Kidney (tissue), 13 donors: ENCODE measurements at regions not wholly inside any gene's neighbourhood (a gene's known extent, or its start where the extent isn't known, plus 50 kb on each side); places are given as distances from the start of the nearest gene placed in this dataset.

ENCODE experiments used
- DNase-seq, 5 donors: peaks; one replicate each; pipeline ENCODE4 v3.0.0-alpha.2; 2013 to 2020
- FAIRE-seq: peaks from 2 replicates; lab custom pipeline; 2012; peaks lifted over from hg19 to GRCh38; lab: Jason Lieb, UNC
- H3K27ac ChIP-seq, 2 donors: one replicate each; pipeline ENCODE4 v1.7.0; 2013; ENCODE audit warnings: low read depth in 2 of 2, low read length in 2 of 2, inconsistent platforms in 1 of 2
- H3K27me3 ChIP-seq: one replicate; pipeline ENCODE4 v1.7.1; 2013; ENCODE audit warnings: low read length, inconsistent platforms; ENCODE audit not compliant: control insufficient read depth, insufficient read depth
- H3K36me3 ChIP-seq, 3 donors: one replicate each; pipeline versions ENCODE4 v1.7.0 to v1.7.1; 2013; ENCODE audit warnings: low read length in 3 of 3, control low read depth in 1 of 3, inconsistent platforms in 1 of 3; ENCODE audit not compliant: insufficient read depth in 3 of 3, control insufficient read depth in 2 of 3
- H3K4me1 ChIP-seq, 3 donors: one replicate each; pipeline versions ENCODE4 v1.7.0 to v1.7.1; 2013; ENCODE audit warnings: low read length in 3 of 3, inconsistent platforms in 1 of 3, low read depth in 1 of 3; ENCODE audit not compliant: control insufficient read depth in 2 of 3, insufficient read depth in 2 of 3
- H3K4me3 ChIP-seq, 3 donors: one replicate each; pipeline versions ENCODE4 v1.7.0 to v1.8.1; 2013; ENCODE audit warnings: low read length in 3 of 3, control low read depth in 1 of 3, inconsistent platforms in 1 of 3
- H3K9ac ChIP-seq, 3 donors: one replicate each; pipeline versions ENCODE4 v1.7.0 to v1.7.1; 2013; ENCODE audit warnings: low read length in 3 of 3, control low read depth in 1 of 3, inconsistent platforms in 1 of 3
- H3K9me3 ChIP-seq, 3 donors: one replicate each; pipeline versions ENCODE4 v1.7.0 to v1.7.1; 2013; ENCODE audit warnings: low read length in 3 of 3, control low read depth in 1 of 3, inconsistent platforms in 1 of 3; ENCODE audit not compliant: control insufficient read depth in 2 of 3, insufficient read depth in 1 of 3
- intact Hi-C: fragments of 100-400 bp; cut with DNase I; formaldehyde crosslinking; loops from one replicate; pipeline ENCODE4 v1.11.1; 2022
- TF ChIP-seq, protein P1 (sequence below): IDR thresholded peaks from 3 replicates; pipeline ENCODE4 v1.5.1; 2012; ENCODE audit warnings: mild to moderate bottlenecking, moderate library complexity, borderline replicate concordance; ENCODE audit not compliant: insufficient read depth; ENCODE audit errors: extremely low read depth
- donor health status: control.
- donor health status: control.
- donor health status: control.
- donor health status: control.
- donor health status: control.
- donor health status: DM: yes; HTN: yes; CAD: no.
- donor health status: Normal renal cell carcinoma (clear cell type).

- Histone ChIP-seq H3K4me3 (no peak overlapping the region), H3K27ac (no peak overlapping the region), H3K9me3 (no peaks in the 10 kb centered on the region), H3K9ac (no peak overlapping the region), H3K4me1 (no peaks in the 10 kb centered on the region), H3K36me3 (no peaks in the 10 kb centered on the region), H3K27me3 (no peaks in the 10 kb centered on the region)
- FAIRE-seq (no peak), DNase-seq (no peak)
- intact Hi-C loops, result no loop called here
- TF ChIP-seq, protein P1, sequence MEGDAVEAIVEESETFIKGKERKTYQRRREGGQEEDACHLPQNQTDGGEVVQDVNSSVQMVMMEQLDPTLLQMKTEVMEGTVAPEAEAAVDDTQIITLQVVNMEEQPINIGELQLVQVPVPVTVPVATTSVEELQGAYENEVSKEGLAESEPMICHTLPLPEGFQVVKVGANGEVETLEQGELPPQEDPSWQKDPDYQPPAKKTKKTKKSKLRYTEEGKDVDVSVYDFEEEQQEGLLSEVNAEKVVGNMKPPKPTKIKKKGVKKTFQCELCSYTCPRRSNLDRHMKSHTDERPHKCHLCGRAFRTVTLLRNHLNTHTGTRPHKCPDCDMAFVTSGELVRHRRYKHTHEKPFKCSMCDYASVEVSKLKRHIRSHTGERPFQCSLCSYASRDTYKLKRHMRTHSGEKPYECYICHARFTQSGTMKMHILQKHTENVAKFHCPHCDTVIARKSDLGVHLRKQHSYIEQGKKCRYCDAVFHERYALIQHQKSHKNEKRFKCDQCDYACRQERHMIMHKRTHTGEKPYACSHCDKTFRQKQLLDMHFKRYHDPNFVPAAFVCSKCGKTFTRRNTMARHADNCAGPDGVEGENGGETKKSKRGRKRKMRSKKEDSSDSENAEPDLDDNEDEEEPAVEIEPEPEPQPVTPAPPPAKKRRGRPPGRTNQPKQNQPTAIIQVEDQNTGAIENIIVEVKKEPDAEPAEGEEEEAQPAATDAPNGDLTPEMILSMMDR, result no peak
Observed at GRCh38 chr12:107484230-107484629, 201.4 kb upstream of the PWP1 start.

DNA sequence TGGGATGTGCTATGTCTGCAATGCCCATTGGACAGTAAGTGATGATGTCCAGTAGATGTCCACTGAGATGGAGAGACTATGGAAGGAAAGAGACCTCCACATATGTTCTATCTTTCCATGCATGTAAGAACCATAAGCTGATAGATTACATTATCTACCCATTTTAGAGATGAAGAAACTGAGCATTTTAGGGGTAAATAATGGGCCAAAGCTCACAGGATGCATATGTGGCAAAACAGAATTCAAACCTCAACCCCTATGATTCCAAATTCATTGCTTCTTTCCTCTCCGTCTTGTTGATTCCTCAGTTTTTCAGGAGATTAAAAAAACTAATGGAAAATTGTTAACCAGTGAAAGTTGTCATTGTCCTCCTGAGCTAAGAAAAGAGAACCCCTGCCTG lies 200.7 kb upstream of the PWP1 start:
- no peak overlapping the region for H3K27ac ChIP-seq
- no peaks in the 10 kb centered on the region for H3K27me3 ChIP-seq
- H3K9me3 ChIP-seq, result no peaks in the 10 kb centered on the region
- intact Hi-C loops, result no loop called here
- no peak for FAIRE-seq
- no peak for DNase-seq
- H3K36me3 ChIP-seq, result no peaks in the 10 kb centered on the region
- TF ChIP-seq, protein P1, result no peak
- H3K4me3 ChIP-seq, result no peak overlapping the region
- no peaks in the 10 kb centered on the region for H3K4me1 ChIP-seq
- H3K9ac ChIP-seq, result no peak overlapping the region

DNA sequence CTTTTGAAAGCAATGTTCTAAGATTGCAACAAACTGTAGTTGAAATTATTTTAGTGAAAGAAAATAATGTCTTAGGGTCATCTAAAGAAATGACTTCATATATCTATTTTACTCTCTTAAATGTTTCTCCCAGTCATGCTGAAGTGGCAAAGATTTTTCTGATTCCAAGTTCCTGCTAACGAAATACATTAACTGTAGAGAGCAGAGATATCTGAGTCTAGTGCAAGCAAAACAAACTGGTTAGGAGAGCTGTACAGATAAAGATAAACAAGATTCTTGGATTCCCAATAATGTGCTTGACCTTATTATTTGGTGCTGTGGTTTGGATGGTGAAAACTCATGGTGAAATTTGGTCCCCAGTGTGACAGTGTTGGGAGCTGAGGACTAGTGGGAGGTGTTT lies 199.9 kb upstream of the PWP1 start:
- H3K27me3 ChIP-seq, result no peaks in the 10 kb centered on the region
- intact Hi-C loops, result no loop called here
- no peak for FAIRE-seq
- DNase-seq, result no peak
- no peak overlapping the region for H3K4me3 ChIP-seq
- no peak overlapping the region for H3K9ac ChIP-seq
- no peak overlapping the region for H3K27ac ChIP-seq
- H3K9me3 ChIP-seq, result no peaks in the 10 kb centered on the region
- peaks cover 0 to 3% (median 0%) of the 10 kb centered on the region in 3 donors for H3K4me1 ChIP-seq
- TF ChIP-seq, protein P1, result no peak
- no peaks in the 10 kb centered on the region for H3K36me3 ChIP-seq

DNA sequence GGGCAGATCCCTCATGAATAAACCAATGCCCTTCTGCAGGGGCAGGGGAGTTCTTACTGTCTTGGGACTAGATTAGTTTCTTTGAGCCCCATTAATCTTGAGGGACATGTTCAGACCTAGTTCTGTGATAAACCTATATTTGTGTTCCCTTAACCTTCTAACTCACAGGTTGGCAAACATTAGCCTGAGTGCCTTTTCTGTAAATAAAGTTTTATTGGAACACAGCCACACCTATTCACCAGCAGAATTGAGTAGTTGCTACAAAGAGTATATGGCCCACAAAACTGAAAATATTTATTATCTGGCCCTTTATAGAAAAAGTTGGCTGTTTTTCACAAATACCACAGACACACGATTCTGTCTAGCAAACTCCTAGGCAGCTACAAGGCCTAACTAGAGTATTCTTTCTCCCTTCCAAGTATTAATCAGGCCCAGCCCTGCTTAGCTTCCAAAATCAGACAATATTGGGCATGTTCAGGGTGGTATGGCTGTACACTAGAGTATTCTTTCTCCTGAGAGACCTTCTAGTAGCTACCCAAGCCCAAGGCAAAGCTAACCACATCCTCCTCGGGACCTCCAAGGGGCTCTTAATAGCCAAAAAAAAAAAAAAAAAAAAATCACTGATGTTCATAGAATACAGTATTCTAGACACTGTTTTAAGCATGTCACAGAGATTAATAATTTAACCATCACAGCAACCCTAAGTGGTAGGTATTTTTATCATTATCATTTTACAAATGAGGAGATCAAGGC lies 199.3 kb upstream of the PWP1 start:
- Histone ChIP-seq H3K9me3 (no peaks in the 10 kb centered on the region), H3K4me3 (no peak overlapping the region), H3K9ac (no peak overlapping the region), H3K27me3 (no peaks in the 10 kb centered on the region), H3K4me1 (peaks cover 0 to 3% (median 0%) of the 10 kb centered on the region in 3 donors), H3K27ac (no peak overlapping the region), H3K36me3 (no peaks in the 10 kb centered on the region)
- FAIRE-seq (no peak), DNase-seq (peak in 1 of 5 donors; percentile 29)
- TF ChIP-seq, protein P1, result no peak
- intact Hi-C loops, result no loop called here
